ENCODE measurements at regions not wholly inside any gene's neighbourhood (a gene's known extent, or its start where the extent isn't known, plus 50 kb on each side); places are given as distances from the start of the nearest gene placed in this dataset.

DNA sequence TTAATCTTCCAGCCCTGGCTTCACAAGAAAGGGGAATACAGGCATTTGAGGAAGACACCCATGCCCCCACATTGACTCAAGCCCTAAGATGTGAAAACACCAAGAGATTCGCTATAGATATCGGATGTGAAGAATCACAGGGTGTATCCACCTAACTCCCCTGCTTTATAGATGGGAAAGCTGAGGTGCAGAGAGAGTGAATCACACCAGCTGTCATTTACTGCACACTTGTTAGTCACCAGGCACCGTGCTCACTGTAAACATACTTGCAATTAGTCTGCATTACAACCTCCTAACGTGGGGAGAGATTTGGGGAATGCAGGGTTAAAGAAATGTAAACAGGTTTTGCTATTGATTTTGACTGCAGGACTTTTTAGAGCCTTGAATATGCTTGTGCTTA is 325.5 kb downstream of the C16orf95 start:
- Mint-ChIP-seq H3K4me3 (no peak overlapping the region), H3K27me3 (peaks cover 15% of the 10 kb centered on the region)
- DNase-seq: no peak

GRCh38 chr16:86992587-86992986 is 324.6 kb downstream of the C16orf95 start:
- DNase-seq (no peak), ATAC-seq (no peak)
- Mint-ChIP-seq H3K27me3 (peaks cover 15% of the 10 kb centered on the region), H3K9me3 (no peaks in the 10 kb centered on the region), H3K4me3 (no peak overlapping the region), H3K36me3 (ENCODE audit: low read depth) (no peaks in the 10 kb centered on the region), H3K27ac (no peak overlapping the region), H3K4me1 (peaks cover 3% of the 10 kb centered on the region)

More for the DNA sequence above, 325.5 kb downstream of the C16orf95 start:
- H3K9me3 Mint-ChIP-seq: no peaks in the 10 kb centered on the region
- H3K36me3 Mint-ChIP-seq (ENCODE audit: low read depth): no peaks in the 10 kb centered on the region
- peaks cover 3% of the 10 kb centered on the region for H3K4me1 Mint-ChIP-seq
- H3K27ac Mint-ChIP-seq: no peak overlapping the region
- ATAC-seq: no peak

GRCh38 chr16:86993426-86994110 is 323.6 kb downstream of the C16orf95 start:
- H3K36me3 Mint-ChIP-seq (ENCODE audit: low read depth): no peaks in the 10 kb centered on the region
- no peaks in the 10 kb centered on the region for H3K9me3 Mint-ChIP-seq
- H3K27ac Mint-ChIP-seq: no peak overlapping the region
- ATAC-seq (no peak), DNase-seq (no peak)
- peaks cover 3% of the 10 kb centered on the region for H3K4me1 Mint-ChIP-seq
- H3K4me3 Mint-ChIP-seq: no peak overlapping the region
- peaks cover 14% of the 10 kb centered on the region for H3K27me3 Mint-ChIP-seq

GRCh38 chr16:86994215-86994614 is 323.0 kb downstream of the C16orf95 start:
- H3K9me3 Mint-ChIP-seq: no peaks in the 10 kb centered on the region
- ATAC-seq (no peak), DNase-seq (no peak)
- no peaks in the 10 kb centered on the region for H3K36me3 Mint-ChIP-seq (ENCODE audit: low read depth)
- no peak overlapping the region for H3K4me3 Mint-ChIP-seq
- peaks cover 3% of the 10 kb centered on the region for H3K4me1 Mint-ChIP-seq
- H3K27ac Mint-ChIP-seq: no peak overlapping the region
- peaks cover 17% of the 10 kb centered on the region for H3K27me3 Mint-ChIP-seq

GRCh38 chr16:86994651-86995171 is 322.5 kb downstream of the C16orf95 start:
- DNase-seq (no peak), ATAC-seq (no peak)
- Mint-ChIP-seq H3K9me3 (no peaks in the 10 kb centered on the region), H3K27me3 (peaks cover 20% of the 10 kb centered on the region), H3K27ac (no peak overlapping the region), H3K36me3 (ENCODE audit: low read depth) (no peaks in the 10 kb centered on the region), H3K4me1 (peaks cover 3% of the 10 kb centered on the region), H3K4me3 (no peak overlapping the region)

DNA sequence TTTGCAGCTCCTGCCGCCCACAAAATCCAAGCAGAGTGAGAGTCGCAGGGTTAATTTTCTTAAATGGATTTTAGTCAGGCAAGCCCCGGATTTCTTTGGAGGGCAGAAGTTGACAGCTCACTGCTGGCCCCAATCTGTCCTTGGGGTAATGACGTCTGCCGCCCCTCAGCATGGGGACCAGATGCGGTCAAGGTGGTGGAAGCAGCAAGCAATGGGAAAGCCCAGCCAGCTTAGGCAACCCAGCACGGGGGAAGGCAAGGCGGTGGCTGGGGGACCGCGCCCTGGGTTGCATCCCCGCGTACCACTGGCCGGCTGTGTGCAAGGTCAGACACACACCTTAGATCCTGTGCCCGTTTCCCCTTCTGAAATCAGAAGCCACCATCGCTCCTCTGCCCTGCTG is 321.7 kb downstream of the C16orf95 start:
- no peak for DNase-seq

DNA sequence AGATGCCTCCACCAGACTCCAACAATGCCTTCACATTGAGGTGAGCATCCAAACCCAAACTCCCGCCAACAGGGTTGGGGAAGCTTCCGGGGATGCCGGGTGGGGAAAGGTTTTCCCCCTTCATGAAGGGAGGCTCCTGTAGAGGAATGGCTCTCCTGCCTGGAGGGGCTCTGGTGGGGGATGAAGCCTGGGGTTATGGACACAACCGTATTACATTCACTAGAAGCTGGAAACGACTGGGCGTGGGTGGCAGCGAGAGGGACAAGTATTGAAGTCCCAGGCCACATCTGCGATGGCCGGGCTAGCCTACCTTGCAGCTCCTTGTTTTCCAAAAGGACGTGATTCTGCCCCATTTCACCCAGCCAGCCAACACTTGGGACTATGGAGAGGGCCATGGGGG is 321.1 kb downstream of the C16orf95 start:
- peaks cover 13% of the 10 kb centered on the region for H3K27me3 Mint-ChIP-seq
- H3K27ac Mint-ChIP-seq: no peak overlapping the region
- H3K36me3 Mint-ChIP-seq (ENCODE audit: low read depth): no peaks in the 10 kb centered on the region
- no peaks in the 10 kb centered on the region for H3K9me3 Mint-ChIP-seq
- no peaks in the 10 kb centered on the region for H3K4me1 Mint-ChIP-seq
- ATAC-seq (no peak), DNase-seq (no peak)
- no peak overlapping the region for H3K4me3 Mint-ChIP-seq

More for the DNA sequence above, 321.7 kb downstream of the C16orf95 start:
- no peak for ATAC-seq
- peaks cover under 1% of the 10 kb centered on the region for H3K4me1 Mint-ChIP-seq
- no peaks in the 10 kb centered on the region for H3K9me3 Mint-ChIP-seq
- H3K27ac Mint-ChIP-seq: no peak overlapping the region
- peaks cover 17% of the 10 kb centered on the region for H3K27me3 Mint-ChIP-seq
- H3K4me3 Mint-ChIP-seq: no peak overlapping the region
- H3K36me3 Mint-ChIP-seq (ENCODE audit: low read depth): no peaks in the 10 kb centered on the region

GRCh38 chr16:86997058-86997457 is 320.1 kb downstream of the C16orf95 start:
- Mint-ChIP-seq H3K4me1 (no peaks in the 10 kb centered on the region), H3K9me3 (no peaks in the 10 kb centered on the region), H3K4me3 (no peak overlapping the region), H3K36me3 (ENCODE audit: low read depth) (no peaks in the 10 kb centered on the region), H3K27ac (no peak overlapping the region), H3K27me3 (peaks cover 13% of the 10 kb centered on the region)
- ATAC-seq (no peak), DNase-seq (no peak)

- DNase-seq: no peak
- Mint-ChIP-seq H3K27ac (no peak overlapping the region), H3K36me3 (ENCODE audit: low read depth) (no peaks in the 10 kb centered on the region), H3K4me1 (no peaks in the 10 kb centered on the region), H3K27me3 (peaks cover 9% of the 10 kb centered on the region), H3K4me3 (no peak overlapping the region), H3K9me3 (no peaks in the 10 kb centered on the region)
- no peak for ATAC-seq
Observed at GRCh38 chr16:86998196-86999001, 318.8 kb downstream of the C16orf95 start.

GRCh38 chr16:87000001-87000400 is 317.2 kb downstream of the C16orf95 start:
- Mint-ChIP-seq H3K27me3 (peaks cover 7% of the 10 kb centered on the region), H3K4me3 (no peak overlapping the region), H3K4me1 (no peaks in the 10 kb centered on the region), H3K27ac (no peak overlapping the region), H3K36me3 (ENCODE audit: low read depth) (no peaks in the 10 kb centered on the region), H3K9me3 (no peaks in the 10 kb centered on the region)
- ATAC-seq: no peak
- DNase-seq: no peak

DNA sequence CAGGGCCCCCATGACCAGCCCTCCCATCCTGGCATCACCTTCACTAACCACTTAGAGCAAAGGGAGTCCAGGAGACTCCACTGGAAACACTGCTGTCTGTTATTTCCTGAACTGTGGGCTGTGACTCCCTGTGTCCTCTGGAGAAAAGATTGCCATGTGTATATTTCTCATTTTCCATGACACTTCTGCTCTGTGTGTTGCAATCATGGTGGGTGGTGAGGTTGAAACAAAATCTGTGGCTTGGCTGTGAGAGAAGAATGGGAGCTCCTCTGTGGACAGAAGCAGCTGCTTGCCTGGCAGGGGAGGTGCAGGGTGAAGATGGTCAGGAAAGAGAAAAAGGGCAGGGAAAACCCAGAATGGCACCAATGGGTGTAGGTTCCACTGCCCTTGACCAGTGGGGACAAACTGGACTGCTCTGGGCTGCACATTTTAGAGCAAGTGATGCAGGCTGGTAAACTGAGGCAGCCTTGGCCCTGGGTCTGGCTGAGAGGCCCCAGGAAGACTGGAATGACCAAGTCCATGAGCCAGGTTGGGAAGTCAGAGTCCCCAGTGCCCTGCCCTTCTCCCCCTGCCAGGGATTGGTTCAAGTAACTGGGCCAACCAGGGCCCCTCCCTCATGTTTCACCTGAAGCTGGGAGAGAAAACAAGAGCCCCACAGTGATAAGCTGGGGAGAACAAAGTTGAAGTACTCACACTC is 314.3 kb downstream of the C16orf95 start:
- H3K4me1 Mint-ChIP-seq: no peaks in the 10 kb centered on the region
- H3K4me3 Mint-ChIP-seq: no peak overlapping the region
- H3K27me3 Mint-ChIP-seq: peaks cover 9% of the 10 kb centered on the region
- no peaks in the 10 kb centered on the region for H3K9me3 Mint-ChIP-seq
- no peaks in the 10 kb centered on the region for H3K36me3 Mint-ChIP-seq (ENCODE audit: low read depth)
- no peak overlapping the region for H3K27ac Mint-ChIP-seq
- ATAC-seq (no peak), DNase-seq (no peak)

DNA sequence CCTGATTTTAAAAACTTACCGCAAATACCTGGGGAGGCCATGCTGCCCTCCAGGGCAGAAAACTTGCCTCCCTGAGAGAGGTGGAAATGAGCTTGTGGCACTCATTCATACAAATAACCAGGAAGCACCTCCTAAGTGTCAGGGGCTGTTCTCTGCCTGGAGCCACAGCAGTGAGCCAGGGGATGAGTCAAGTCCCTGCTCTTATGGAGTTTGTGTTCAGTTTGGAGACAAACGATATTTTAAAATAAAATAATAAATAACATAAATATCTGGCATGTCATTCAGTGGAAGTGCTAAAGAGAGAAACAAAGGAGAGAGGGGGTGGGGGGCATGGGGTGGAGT is 313.8 kb downstream of the C16orf95 start:
- no peak overlapping the region for H3K27ac Mint-ChIP-seq
- H3K4me3 Mint-ChIP-seq: no peak overlapping the region
- peaks cover 9% of the 10 kb centered on the region for H3K27me3 Mint-ChIP-seq
- no peaks in the 10 kb centered on the region for H3K36me3 Mint-ChIP-seq (ENCODE audit: low read depth)
- H3K9me3 Mint-ChIP-seq: no peaks in the 10 kb centered on the region
- no peaks in the 10 kb centered on the region for H3K4me1 Mint-ChIP-seq
- ATAC-seq: no peak
- no peak for DNase-seq

DNA sequence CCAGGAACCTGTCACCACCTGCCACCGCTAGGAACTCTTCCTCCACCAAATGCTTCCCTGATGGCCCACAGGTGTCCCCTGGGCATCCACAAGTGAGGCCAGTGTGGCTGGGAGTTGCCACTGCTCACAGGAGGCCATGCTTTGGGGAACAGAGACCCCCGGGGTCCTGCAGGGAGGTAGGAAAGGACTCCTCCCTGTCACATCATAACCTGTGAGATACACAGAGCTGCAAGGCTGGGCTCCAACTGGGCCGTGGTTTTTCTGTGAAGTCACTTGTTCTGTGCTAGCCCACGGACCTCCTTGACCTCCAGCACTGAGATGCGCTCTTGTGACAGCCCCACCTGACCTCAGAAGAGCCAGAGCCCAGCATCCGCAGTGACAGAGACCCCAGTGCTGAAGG is 311.2 kb downstream of the C16orf95 start:
- H3K4me1 Mint-ChIP-seq: no peaks in the 10 kb centered on the region
- ATAC-seq: no peak
- no peaks in the 10 kb centered on the region for H3K36me3 Mint-ChIP-seq (ENCODE audit: low read depth)
- no peak overlapping the region for H3K27ac Mint-ChIP-seq
- no peak overlapping the region for H3K4me3 Mint-ChIP-seq
- peaks cover 2% of the 10 kb centered on the region for H3K27me3 Mint-ChIP-seq
- no peaks in the 10 kb centered on the region for H3K9me3 Mint-ChIP-seq
- DNase-seq: no peak

GRCh38 chr16:87006789-87007745 is 310.1 kb downstream of the C16orf95 start:
- DNase-seq (no peak), ATAC-seq (no peak)
- Mint-ChIP-seq H3K9me3 (no peaks in the 10 kb centered on the region), H3K36me3 (ENCODE audit: low read depth) (no peaks in the 10 kb centered on the region), H3K27ac (no peak overlapping the region), H3K4me1 (no peaks in the 10 kb centered on the region), H3K4me3 (no peak overlapping the region), H3K27me3 (peaks cover 2% of the 10 kb centered on the region)

Measured in activated naive CD8-positive, alpha-beta T cell treated with anti-CD3 and anti-CD28 coated beads, Interleukin-2, amount 50 U/mL, for 24 hours (primary cell).